GM18907 (cell line): ENCODE measurements at regions not wholly inside any gene's neighbourhood (a gene's known extent, or its start where the extent isn't known, plus 50 kb on each side); places are given as distances from the start of the nearest gene placed in this dataset.

Experiments used
- ATAC-seq: cut with Tn5 transposase; IDR thresholded peaks from one replicate; pipeline ENCODE4 v1.9.1; 2021; ENCODE audit warnings: mild to moderate bottlenecking, moderate library complexity; ENCODE audit not compliant: unreplicated experiment

DNA sequence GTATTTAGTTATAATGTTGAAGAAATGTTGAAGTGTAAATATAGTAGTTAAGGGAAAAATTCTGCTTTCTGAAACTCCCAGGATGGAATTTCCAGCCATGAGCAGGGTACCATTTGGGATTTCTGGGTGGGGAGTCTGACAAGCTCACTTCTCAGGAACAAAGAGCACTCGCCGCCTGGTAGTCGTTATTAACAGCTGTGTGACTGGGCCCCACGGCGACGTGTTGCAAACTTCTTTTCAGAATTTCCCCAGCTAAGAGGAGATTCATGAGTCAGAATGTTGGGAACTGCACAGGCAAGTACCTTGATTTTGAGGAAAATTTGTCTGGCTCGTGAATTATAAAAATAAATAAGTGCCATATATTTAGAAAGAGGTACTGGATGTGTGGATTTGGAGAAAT lies 103.7 kb downstream of the LACC1 start:
- no peak for ATAC-seq

DNA sequence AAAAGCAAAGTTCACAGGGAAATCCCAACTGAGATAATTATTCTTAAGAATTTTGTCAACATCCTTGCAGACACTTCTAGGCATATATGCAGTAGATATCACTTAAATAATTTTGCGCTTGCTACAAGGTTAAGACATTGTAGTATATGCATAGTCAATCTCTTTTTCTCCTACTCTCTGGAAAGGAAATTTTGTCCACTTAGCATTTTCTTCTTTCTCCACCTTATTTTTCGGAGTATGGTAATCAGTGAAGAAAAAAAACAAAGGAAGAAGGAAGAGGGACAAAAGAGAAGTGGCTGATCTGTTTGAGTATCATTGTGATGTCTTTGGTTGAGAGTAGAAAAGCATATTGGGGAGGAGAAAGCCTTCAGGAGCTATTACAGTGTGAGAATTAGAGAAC lies 104.6 kb downstream of the LACC1 start:
- ATAC-seq, result no peak

DNA sequence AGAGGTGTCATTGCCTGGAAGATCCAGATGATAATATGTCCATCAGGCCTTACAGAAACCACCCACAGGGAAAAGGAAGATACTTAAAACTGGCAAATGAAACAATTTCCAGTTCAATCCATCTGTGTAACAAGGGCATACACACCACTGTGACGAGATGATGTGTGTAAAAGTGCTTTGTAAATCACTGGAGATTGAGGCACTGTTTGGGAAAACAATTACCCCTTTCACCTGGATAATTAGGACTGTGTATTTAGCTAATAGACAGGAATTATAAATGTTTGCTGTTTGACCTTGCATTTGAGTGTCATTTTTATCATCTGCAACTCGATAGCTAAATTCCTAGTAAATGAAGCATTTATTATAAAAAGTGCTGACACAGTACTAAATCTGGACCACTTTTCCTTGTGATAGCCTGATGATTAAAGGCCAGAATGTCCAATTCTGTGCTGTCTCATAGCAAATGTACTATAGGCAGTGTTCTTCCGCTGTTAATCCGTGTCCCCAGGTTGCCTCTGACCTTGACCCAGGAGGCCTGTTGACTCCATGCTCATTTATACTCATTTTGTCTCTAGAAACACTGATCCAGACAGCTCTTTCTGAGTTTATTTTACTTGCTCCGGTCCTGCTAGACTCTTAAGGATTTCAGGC lies 105.8 kb downstream of the LACC1 start:
- no peak for ATAC-seq

DNA sequence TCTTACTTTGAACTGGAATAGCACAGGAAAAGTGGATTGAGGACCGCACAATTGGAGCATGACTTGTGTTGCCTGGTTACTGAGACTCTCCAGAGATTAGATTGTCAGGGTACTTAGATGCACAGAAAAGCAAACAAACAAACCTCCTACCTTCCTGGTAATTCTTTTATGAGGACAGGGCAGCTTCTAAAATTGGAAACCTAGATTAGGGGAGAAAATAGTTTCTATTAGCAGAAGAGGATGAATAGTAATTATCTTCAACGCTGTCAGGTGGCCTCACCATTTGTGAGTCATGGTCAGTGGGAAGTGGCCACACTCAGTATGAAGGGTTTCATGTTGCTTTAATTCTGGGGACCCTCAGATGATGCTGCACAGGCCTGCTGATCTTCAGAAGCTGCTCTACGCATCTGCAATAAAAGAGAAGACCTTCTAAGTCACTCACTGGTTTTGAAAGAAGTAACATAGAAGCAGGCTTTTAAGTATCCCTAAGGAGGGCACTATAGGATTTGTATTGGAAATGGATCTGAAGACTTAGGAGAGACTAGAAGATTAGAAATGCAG lies 106.8 kb downstream of the LACC1 start:
- no peak for ATAC-seq

DNA sequence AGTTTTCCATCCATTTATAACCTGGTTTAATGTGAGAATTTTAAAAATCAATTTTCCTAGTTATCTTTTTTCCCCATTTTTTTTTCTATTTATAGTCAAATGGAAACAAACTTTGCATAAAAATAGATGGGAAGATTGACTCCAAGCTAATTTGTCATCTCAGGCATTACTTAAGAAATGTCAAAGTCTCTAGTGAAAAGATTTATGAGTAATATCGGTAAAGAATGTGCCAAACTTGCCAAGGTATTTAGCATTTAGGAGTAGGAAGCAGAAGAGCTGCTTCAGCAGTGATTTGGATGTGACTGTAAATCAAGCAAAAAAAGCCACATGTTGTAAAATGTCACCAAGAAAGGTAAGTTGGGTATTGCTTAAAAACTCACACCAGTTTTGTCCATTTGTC lies 108.6 kb downstream of the LACC1 start:
- no peak for ATAC-seq

DNA sequence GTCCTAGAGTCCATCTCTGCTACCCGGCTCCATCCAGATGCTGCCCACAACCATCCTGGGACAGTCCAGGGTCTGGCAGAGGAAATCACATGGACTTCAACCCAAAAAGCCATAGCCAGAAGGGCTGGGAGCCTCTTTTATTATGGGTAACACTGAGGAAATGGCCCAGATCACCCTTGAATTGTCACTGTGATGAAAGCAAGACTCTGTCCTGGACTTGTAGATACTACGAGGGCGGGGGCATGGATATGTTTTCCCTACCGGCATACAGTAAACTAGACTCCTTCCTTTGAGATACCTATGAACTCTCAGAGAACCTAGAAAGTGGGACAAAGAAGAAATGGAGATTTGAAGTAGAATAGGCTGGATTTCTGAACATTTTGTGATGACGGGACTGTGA lies 110.3 kb downstream of the LACC1 start:
- ATAC-seq, result no peak

DNA sequence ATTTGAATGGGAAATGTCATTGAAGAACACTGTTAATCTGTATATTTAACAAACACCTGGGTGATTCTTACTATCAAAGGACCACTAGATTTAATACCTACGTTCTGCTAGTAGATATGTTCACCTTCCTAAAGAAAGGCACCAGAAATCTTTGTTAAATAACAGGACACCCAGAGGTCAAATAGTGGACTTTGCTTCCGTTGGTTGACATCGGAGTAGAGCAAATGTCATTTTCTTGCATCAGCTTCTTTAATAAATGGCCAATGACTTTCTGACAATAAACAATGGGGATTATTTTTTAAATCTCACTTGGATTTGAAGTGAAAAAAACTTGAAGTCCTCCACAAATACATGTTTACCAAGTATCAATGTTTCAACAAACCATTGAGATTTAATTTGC lies 111.1 kb downstream of the LACC1 start:
- no peak for ATAC-seq

DNA sequence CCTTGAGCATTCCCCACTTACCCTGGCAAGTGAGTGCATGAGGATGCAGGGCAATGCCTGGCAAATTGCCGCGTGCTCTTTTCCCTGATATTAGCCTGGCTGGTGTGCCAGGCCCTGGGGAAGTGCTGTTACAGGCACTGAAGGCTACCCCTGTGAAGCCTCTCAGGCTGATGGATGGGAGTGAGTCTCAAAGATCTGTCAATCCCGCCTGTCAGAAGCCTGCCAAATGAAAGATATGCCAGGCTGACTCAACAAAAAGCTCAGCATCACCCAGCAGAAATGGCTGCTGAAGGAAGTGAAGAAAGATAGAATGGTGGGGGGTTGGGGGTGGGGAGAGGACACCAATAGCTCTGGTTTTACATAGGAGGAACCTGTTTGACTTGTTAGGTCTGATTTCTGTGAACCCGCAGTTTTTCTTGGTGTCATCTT lies 112.1 kb downstream of the LACC1 start:
- ATAC-seq, result no peak

DNA sequence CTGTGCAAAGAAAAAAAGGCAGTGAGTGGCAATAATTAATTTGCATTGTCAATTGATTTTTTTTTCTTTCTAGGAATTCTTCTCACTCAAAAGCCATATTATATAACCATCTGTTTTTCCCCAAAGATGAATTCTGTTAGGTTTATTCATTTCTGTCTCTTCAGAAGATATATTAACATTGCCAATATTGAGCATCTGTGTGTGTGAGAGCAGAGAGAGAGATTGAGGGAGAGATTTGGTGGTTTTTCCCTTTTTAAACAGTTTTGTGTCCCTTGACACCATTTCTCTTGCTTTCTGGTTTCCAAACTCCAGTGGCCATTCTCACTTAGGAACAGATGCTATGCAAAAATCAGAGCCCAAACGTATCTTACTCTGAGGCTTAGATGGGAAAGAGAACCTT lies 112.5 kb downstream of the LACC1 start:
- ATAC-seq, result no peak

DNA sequence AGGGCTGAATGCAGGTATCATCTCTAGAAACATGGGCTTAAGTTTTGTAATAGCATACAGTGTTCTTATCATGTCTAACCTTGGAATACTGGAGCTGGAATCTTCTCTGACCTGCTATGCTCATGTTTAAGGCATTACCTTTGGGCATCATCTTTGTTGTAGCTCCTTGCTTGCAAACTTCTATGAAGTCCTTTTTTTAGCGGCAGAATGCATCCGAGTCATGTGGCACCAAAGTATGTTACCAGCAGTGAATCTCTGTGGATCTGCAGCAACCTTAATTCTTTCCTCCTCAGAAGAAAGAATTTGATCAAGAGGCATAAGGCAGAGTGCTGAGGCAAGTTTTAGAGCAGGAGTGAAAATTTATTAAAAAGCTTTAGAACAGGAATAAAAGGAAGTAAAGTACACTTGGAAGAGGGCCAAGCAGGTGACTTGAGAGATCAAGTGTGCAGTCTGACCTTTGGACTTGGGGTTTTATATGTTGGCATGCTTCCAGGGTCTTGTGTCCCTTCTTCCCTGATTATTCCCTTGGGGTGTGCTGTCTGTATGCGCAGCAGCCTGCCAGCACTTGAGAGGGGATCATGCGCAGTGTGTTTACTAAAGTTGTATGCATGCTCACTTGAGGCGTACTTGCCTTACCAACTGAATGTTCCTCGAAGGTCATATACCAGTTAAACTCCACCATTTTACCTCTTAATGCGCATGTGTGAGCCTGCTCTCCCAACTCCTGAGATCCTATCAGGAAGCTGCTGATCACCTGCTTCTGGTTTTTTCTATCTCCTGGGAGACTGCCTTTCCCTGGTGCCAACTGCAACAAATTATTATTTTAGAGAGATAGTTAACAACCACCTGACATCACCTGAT lies 115.5 kb downstream of the LACC1 start:
- no peak for ATAC-seq

DNA sequence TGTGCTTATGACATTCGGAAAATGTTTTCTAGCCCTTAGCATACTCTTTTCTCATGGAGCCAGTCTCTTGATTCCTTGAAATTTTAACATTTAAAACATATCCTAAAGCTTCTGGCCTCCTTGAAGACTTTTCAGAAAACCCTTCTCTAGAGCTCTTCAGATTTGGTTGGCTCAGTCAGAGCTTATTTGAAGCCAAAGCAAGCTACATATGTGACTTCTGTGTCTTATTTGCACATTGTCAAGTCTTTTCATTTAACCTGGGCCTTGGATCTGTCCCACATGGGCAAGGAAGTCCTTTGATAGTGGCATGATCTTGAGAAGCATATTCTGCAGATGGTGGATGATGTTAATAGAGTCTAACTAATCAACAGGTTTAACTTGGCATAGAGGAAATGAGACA lies 116.5 kb downstream of the LACC1 start:
- no peak for ATAC-seq

DNA sequence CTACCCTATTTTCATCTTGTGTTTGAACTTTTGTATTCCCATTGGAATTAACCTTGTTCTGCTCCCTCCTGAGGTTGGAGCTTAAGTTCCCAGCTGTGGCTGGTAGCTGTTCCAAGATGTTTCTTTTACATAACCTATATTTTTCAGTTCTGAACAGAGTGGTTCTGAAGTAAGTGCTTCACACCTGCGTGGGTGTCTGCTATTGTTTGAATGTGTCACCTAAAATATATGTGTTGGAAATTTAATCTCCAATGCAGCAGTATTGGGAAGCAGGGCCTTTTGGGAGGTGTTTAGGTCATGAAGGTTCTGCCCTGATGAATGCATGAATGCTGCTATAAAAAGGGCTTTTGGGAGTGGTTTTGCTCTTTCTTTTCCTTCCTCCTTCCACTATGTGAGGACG lies 123.8 kb downstream of the LACC1 start:
- ATAC-seq, result no peak

DNA sequence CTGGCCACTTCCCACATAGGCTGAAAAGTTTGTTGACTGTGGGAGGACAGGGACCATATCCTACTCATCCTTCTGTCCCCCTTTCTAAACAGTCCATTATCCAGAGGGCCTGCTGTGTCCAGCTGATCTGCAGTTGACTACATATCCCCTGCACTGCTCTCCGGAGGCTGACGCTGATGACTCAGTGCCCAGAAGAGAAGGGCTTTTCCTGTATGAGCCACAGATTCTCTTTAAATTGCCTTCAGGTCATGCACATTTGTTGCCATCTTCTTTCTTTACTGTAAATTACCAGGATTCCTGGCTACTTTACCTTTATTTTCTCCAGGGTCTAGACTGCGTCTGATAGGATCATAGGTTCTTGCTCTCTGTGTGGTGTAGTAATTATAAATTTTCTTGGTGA lies 125.2 kb downstream of the LACC1 start:
- ATAC-seq, result no peak

DNA sequence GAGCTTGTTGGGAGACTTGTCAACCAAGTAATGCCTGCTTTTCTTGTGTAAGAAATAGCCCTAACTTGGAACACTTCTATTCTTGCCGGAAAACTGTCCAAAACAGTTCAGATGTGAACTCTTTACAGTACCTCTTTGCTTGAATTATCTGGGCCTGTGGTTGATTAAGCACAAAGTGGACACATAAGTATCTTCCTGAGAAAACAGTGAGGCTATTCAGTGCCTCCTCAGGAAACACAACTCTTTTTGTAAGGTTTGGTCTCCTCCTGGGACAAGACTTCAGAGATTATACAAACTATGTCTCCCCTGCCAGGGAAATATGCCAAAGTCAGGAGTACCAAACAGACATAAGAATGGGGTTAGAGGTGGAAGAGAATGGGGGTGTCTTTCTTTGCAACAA lies 127.7 kb downstream of the LACC1 start:
- ATAC-seq, result no peak

DNA sequence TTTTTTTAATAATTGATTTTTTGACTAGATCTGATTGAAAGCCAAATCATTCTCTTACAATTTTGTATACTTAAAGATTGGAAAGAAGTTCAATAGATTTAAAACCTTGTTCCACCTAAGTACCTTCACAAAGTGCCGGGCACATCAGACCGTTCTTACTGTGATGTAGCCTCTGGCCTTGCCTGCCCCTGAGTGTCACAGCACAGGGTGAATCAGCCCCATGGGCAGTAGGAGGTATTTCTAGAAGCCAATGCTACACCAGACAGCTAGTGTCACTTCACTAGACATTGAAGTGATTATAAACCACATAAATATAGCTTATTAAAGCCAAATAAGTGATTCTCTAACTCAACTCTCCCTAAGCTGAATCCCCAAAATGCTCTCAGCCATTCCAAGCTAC lies 131.3 kb downstream of the LACC1 start:
- ATAC-seq, result no peak

DNA sequence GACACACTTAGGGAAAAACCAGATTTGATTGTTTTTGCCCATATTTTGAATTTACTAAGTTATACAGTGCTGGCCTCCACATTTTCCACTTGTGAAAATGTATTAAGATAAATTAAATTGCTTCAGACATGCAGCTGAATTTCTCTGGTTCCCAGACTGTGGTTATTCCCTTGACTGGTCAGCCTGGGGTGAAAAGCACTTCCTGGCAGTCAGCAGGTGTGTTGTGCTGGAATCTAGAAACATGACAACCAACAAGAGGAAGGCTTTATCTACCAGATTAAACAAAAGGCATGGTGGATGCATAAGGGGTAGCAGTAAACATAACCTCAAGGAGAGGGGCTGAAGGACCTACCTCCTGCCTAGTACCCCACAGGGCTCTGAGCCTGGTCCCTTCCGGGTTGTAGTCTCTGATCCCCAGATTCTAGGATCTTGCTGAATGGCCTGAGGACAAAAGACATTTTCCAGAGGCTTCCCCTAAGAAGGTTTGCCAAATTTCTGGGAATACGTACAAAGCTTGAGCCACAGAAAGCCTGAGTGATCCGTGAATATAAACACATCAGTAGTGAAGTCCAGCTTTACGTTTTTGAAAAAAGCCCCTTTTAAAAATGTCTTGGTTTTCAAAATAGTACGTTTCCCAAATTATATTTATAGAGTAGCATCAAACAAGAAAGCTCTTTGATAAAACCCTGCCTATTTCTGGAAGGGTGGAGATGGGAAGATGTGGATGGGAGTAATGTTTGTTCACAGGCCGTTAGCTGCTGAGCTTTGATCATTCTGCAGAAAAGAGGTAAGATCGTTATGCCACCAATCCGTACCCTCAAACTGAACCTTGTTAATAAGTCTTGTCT lies 133.4 kb downstream of the LACC1 start:
- ATAC-seq, result no peak

DNA sequence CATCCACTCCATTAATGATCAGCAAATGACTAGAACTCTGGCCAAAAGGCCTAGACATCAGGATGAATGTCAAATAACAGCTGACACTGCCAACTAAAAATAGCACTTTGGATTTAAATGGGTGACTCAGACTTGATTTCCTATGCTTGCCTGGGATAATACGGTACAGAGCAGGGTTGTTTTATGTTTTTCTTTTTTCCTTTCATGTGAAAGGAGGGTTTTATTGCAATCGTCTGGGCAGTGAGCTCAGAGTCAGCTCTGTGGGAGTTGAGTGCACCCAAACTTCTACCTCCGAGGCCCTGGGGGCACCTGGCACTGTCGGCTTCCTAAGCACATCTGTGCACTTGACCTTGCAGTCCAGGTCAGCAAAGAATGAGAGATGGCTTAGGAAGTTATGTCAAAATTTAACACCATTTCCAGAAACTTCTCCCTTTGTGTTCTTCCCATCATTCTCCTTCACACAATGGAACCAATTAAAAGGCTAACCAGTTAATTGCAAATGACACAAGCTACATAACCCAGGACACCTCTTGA lies 134.1 kb downstream of the LACC1 start:
- no peak for ATAC-seq

DNA sequence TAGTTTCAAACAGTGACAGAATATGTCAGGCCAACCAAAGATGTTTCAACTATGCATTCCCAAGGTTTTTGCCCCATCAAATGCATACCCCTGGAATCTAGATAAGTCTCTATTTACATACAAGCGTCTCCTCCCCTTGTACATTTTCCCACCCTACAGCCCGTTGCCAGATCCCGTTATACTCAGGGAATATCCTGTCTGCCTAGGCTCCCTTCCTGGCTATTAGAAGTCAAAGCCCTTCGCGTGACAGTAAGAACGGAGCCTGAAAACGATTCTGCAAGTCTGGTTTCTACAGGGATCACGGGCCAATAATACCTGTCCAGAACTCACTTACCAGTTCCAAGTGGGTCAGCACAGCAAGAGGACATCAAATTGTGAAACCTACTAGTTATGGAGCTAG lies 134.8 kb downstream of the LACC1 start:
- no peak for ATAC-seq

DNA sequence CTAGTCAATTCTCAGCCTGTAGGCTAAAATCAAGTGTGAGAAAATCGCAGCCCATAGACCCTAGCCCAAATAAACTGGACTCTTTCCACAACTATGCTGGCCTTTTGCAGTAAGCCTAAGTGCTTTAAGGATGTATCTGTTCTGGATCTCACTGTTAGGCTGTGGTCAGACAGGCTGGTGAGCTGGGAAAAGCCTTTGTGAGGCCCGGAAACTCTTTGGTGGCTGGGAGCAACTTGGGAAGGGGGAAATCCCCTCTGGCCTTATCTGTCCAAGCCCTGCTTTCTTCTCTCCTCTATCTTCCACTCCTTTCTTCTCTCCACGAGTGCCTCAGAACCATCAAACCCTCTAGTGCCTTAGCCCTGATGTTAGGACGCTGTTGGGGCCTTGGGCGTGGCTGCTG lies 135.4 kb downstream of the LACC1 start:
- no peak for ATAC-seq

DNA sequence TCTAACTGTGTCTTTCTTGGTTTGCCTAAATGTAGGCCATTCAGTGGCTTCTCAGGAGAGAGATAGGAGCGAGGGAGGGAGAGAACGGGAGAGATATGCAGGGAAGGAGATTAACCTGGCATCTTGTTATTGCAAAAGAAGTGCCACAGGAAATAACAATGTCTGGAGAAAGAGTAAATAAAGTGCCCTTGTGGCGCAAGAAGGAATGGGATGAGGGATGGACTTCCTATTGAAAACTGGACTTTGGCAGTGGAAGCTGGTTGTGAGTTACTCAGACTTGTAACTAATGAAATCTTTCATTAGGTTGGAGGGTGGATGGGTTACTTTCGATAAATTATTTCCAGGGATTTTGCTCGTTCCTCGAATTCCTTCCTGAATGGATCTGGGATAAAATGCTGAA lies 136.1 kb downstream of the LACC1 start:
- ATAC-seq, result no peak

DNA sequence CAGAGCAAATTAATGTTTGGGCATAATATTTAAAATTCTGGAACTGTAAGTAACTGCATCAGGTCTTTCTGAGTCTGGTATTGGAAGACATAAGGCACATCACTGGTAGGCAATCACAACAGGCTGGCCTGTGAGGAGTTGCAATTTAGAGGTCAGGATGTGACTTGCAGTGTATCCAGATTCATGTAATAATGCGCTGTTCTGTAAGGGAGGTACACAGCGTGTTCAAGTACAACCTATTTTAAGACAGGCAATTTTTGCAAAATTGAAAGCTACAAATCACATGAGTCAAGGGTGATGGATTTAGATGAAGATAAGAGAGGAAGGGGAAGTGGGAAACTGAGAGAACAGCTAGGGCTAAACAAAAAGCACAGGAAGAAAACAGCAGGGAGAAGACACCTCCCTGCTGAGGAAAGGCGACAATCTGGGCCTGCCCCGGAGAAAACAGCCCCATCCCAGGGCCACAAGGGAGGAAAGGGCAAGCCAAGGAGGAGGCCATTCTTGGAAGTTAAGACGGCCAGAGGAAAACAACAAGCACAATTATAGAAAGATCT lies 138.1 kb downstream of the LACC1 start:
- ATAC-seq, result no peak
